ENCODE measurements at regions not wholly inside any gene's neighbourhood (a gene's known extent, or its start where the extent isn't known, plus 50 kb on each side); places are given as distances from the start of the nearest gene placed in this dataset.

GRCh38 chr1:208298593-208299269 is 54.5 kb upstream of the PLXNA2 start:
- DNase-seq (ENCODE audit: low read depth, low spot score), result no peak

GRCh38 chr1:208300084-208300770 is 56.0 kb upstream of the PLXNA2 start:
- DNase-seq (ENCODE audit: low read depth, low spot score), result no peak

- no peak for DNase-seq (ENCODE audit: low read depth, low spot score)
Measured at GRCh38 chr1:208302699-208303238, 58.6 kb upstream of the PLXNA2 start.

GRCh38 chr1:208303743-208304712 is 59.8 kb upstream of the PLXNA2 start:
- no peak for DNase-seq (ENCODE audit: low read depth, low spot score)

GRCh38 chr1:208308221-208308620 is 64.0 kb upstream of the PLXNA2 start:
- DNase-seq (ENCODE audit: low read depth, low spot score), result no peak

- no peak for DNase-seq (ENCODE audit: low read depth, low spot score)
Measured at GRCh38 chr1:208309771-208310170, 65.6 kb upstream of the PLXNA2 start.

GRCh38 chr1:208312706-208313105 is 68.5 kb upstream of the PLXNA2 start:
- DNase-seq (ENCODE audit: low read depth, low spot score), result no peak

GRCh38 chr1:208314431-208314830 is 70.2 kb upstream of the PLXNA2 start:
- DNase-seq (ENCODE audit: low read depth, low spot score), result no peak

GRCh38 chr1:208318150-208318734 is 74.1 kb upstream of the PLXNA2 start:
- no peak for DNase-seq (ENCODE audit: low read depth, low spot score)

GRCh38 chr1:208324005-208324404 is 79.8 kb upstream of the PLXNA2 start:
- DNase-seq (ENCODE audit: low read depth, low spot score), result no peak

GRCh38 chr1:208326033-208326432 is 81.8 kb upstream of the PLXNA2 start:
- DNase-seq (ENCODE audit: low read depth, low spot score), result no peak

GRCh38 chr1:208329300-208329699 is 85.1 kb upstream of the PLXNA2 start:
- no peak for DNase-seq (ENCODE audit: low read depth, low spot score)

GRCh38 chr1:208332036-208332773 is 88.0 kb upstream of the PLXNA2 start:
- DNase-seq (ENCODE audit: low read depth, low spot score), result no peak

GRCh38 chr1:208332774-208333126 is 88.6 kb upstream of the PLXNA2 start:
- no peak for DNase-seq (ENCODE audit: low read depth, low spot score)

GRCh38 chr1:208333676-208334075 is 89.5 kb upstream of the PLXNA2 start:
- DNase-seq (ENCODE audit: low read depth, low spot score), result no peak

- no peak for DNase-seq (ENCODE audit: low read depth, low spot score)
Measured at GRCh38 chr1:208335371-208336136, 91.4 kb upstream of the PLXNA2 start.

- no peak for DNase-seq (ENCODE audit: low read depth, low spot score)
Measured at GRCh38 chr1:208336137-208336518, 91.9 kb upstream of the PLXNA2 start.

- DNase-seq (ENCODE audit: low read depth, low spot score), result no peak
Measured at GRCh38 chr1:208339911-208340310, 95.7 kb upstream of the PLXNA2 start.

- DNase-seq (ENCODE audit: low read depth, low spot score), result no peak
Measured at GRCh38 chr1:208343226-208343625, 99.0 kb upstream of the PLXNA2 start.

- no peak for DNase-seq (ENCODE audit: low read depth, low spot score)
Measured at GRCh38 chr1:208344202-208344857, 100.1 kb upstream of the PLXNA2 start.

All from smooth muscle cell of the brain vasculature (primary cell).